ENCODE measurements at regions not wholly inside any gene's neighbourhood (a gene's known extent, or its start where the extent isn't known, plus 50 kb on each side); places are given as distances from the start of the nearest gene placed in this dataset.

GRCh38 chr12:45586486-45586885 lies 143.0 kb upstream of the ARID2 start:
- TF ChIP-seq CTCF (conservative IDR thresholded peaks at IDR 0.05) (no peak), ZFX (IDR thresholded peaks at IDR 0.05) (no peak)
